Hepatocyte (in vitro differentiated cells): ENCODE measurements at regions not wholly inside any gene's neighbourhood (a gene's known extent, or its start where the extent isn't known, plus 50 kb on each side); places are given as distances from the start of the nearest gene placed in this dataset.

ENCODE experiments used
- CTCF ChIP-seq: fragments of 200-600 bp; sonication (generic); IDR thresholded peaks from 2 replicates; pipeline ENCODE4 v1.5.1; 2016; ENCODE audit warnings: antibody characterized with exemption, mild to moderate bottlenecking; ENCODE audit not compliant: poor library complexity
- EZH2 ChIP-seq: fragments of 200-600 bp; sonication (generic); IDR thresholded peaks from 2 replicates; pipeline ENCODE4 v1.6.1; 2016; ENCODE audit warnings: antibody characterized with exemption, mild to moderate bottlenecking, borderline replicate concordance

- TF ChIP-seq CTCF (no peak), EZH2 (no peak)
Measured at GRCh38 chr5:53424686-53425615, 55.5 kb upstream of the FST start.
